Mesendoderm (in vitro differentiated cells): ENCODE measurements at regions not wholly inside any gene's neighbourhood (a gene's known extent, or its start where the extent isn't known, plus 50 kb on each side); places are given as distances from the start of the nearest gene placed in this dataset.
"Not testable (repeated sequence)": the region's sequence is repeated elsewhere in the genome, so short reads cannot be mapped to it uniquely, and the experiment has no call there.

Experiments
- DNase-seq: peaks from one replicate; pipeline ENCODE4 v3.0.0; 2013
- H2AK5ac ChIP-seq: 2 replicates; pipeline ENCODE4 v1.6.1; 2013; ENCODE audit warnings: low read length, inconsistent platforms
- H2BK120ac ChIP-seq: 2 replicates; pipeline ENCODE4 v1.6.1; 2013; ENCODE audit warnings: low read depth, mild to moderate bottlenecking, low read length, moderate library complexity, mixed read lengths
- H2BK15ac ChIP-seq: replicated peaks from 2 replicates; pipeline ENCODE4 v1.6.1; 2013; ENCODE audit warnings: low read depth, mild to moderate bottlenecking, moderate library complexity
- H2BK5ac ChIP-seq: 2 replicates; pipeline ENCODE4 v1.6.1; 2013; ENCODE audit warnings: low read length, inconsistent platforms
- H3K18ac ChIP-seq: 2 replicates; pipeline ENCODE4 v1.6.1; 2013; ENCODE audit warnings: mild to moderate bottlenecking, low read length, mixed read lengths
- H3K23ac ChIP-seq: one replicate; pipeline ENCODE4 v1.6.1; 2013; ENCODE audit warnings: low read length
- H3K27ac ChIP-seq: 2 replicates; pipeline ENCODE4 v1.5.1; 2013; ENCODE audit warnings: low read depth, mild to moderate bottlenecking, inconsistent platforms, low read length, moderate library complexity
- H3K27me3 ChIP-seq: 2 replicates; pipeline ENCODE4 v1.6.1; 2013; ENCODE audit warnings: low read length, control low read depth, mild to moderate bottlenecking, inconsistent platforms; ENCODE audit not compliant: insufficient read depth, poor library complexity
- H3K36me3 ChIP-seq: 2 replicates; pipeline ENCODE4 v1.6.1; 2013; ENCODE audit warnings: low read length, inconsistent platforms; ENCODE audit not compliant: control insufficient read depth, insufficient read depth
- H3K4ac ChIP-seq: one replicate; pipeline ENCODE4 v1.6.1; 2013; ENCODE audit warnings: low read depth, mild to moderate bottlenecking, low read length, moderate library complexity
- H3K4me1 ChIP-seq: 2 replicates; pipeline ENCODE4 v1.6.1; 2013; ENCODE audit warnings: low read depth, low read length, inconsistent platforms; ENCODE audit not compliant: control insufficient read depth
- H3K4me2 ChIP-seq: 2 replicates; pipeline ENCODE4 v1.6.1; 2013; ENCODE audit warnings: low read length
- H3K4me3 ChIP-seq: 2 replicates; pipeline ENCODE4 v1.5.1; 2013; ENCODE audit warnings: mild to moderate bottlenecking, low read length
- H3K56ac ChIP-seq: one replicate; pipeline ENCODE4 v1.6.1; 2013; ENCODE audit warnings: low read length
- H3K79me1 ChIP-seq: 2 replicates; pipeline ENCODE4 v1.6.1; 2013; ENCODE audit warnings: low read length, inconsistent platforms
- H3K79me2 ChIP-seq: 2 replicates; pipeline ENCODE4 v1.6.1; 2013; ENCODE audit warnings: mild to moderate bottlenecking, low read length; ENCODE audit not compliant: control insufficient read depth, insufficient read depth
- H3K9ac ChIP-seq: 2 replicates; pipeline ENCODE4 v1.6.1; 2013; ENCODE audit warnings: low read length, inconsistent platforms
- H4K5ac ChIP-seq: one replicate; pipeline ENCODE4 v1.6.1; 2013; ENCODE audit warnings: low read length
- H4K8ac ChIP-seq: one replicate; pipeline ENCODE4 v1.6.1; 2013; ENCODE audit warnings: low read depth, mild to moderate bottlenecking, control low read depth, low read length, moderate library complexity
- WGBS: extraction: QIAGEN DNeasy Blood & Tissue Kit; methylation state at CpG from one replicate; pipeline ENCODE4 v1.1.7; 2013; ENCODE audit warnings: low lambda C conversion rate, missing lambda C conversion rate; ENCODE audit not compliant: insufficient coverage; ENCODE audit errors: extremely low coverage; 5-methylcytosine and 5-hydroxymethylcytosine counted together

DNA sequence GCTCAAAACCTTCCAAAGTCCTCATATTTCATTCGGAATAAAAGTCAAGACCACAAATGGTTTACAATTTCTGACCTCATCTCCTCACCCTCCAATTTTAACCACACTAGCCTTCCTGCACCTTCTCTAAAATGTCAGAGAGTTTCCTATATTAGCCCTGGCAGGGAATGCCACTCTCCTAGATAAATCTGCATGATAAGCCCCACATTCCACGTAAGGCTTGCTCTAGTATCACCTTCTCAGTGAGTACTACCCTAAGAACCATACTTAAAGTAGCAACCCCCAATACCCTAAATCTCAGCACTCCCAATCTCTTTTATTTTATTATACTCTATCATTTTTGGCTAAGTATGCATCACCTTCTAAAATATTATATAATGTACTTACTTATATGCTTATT lies 100.5 kb upstream of the SLITRK5 start:
- Histone ChIP-seq H3K79me2 (no peaks in the 10 kb centered on the region), H3K4ac (no peak overlapping the region), H3K27me3 (no peaks in the 10 kb centered on the region), H3K4me2 (no peak overlapping the region), H4K8ac (no peak overlapping the region), H3K4me3 (no peak overlapping the region), H3K4me1 (no peaks in the 10 kb centered on the region), H3K27ac (no peak overlapping the region), H2BK120ac (no peak overlapping the region), H4K5ac (no peak overlapping the region), H3K79me1 (no peaks in the 10 kb centered on the region), H3K9ac (no peak overlapping the region), H3K18ac (no peak overlapping the region), H3K36me3 (no peaks in the 10 kb centered on the region), H2AK5ac (no peak overlapping the region), H2BK5ac (no peak overlapping the region), H3K56ac (no peak overlapping the region), H3K23ac (no peak overlapping the region), H2BK15ac (no peak overlapping the region)
- no CpG with 5 or more reads among the region's 2 CpGs for WGBS
- peak; percentile 10 for DNase-seq

- H3K27ac ChIP-seq, result no peak overlapping the region
These were observed 88.8 kb upstream of the SLITRK5 start for GRCh38 chr13:87582399-87582798.

GRCh38 chr13:87590518-87590917 lies 80.7 kb upstream of the SLITRK5 start:
- Histone ChIP-seq H2BK5ac (no peak overlapping the region), H3K9ac (no peak overlapping the region), H4K8ac (no peak overlapping the region), H3K56ac (no peak overlapping the region), H2AK5ac (no peak overlapping the region), H3K27ac (no peak overlapping the region), H3K79me2 (no peaks in the 10 kb centered on the region), H3K79me1 (no peaks in the 10 kb centered on the region), H3K4ac (no peak overlapping the region), H2BK120ac (no peak overlapping the region), H4K5ac (no peak overlapping the region), H3K27me3 (no peaks in the 10 kb centered on the region), H3K4me2 (no peak overlapping the region), H3K4me3 (no peak overlapping the region), H3K4me1 (no peaks in the 10 kb centered on the region), H3K23ac (no peak overlapping the region), H2BK15ac (no peak overlapping the region), H3K36me3 (no peaks in the 10 kb centered on the region), H3K18ac (no peak overlapping the region)
- WGBS, result no CpG with 5 or more reads among the region's 1 CpG
- DNase-seq, result no peak

More at GRCh38 chr13:87582399-87582798, 88.8 kb upstream of the SLITRK5 start:
- H2AK5ac ChIP-seq, result no peak overlapping the region
- no peak overlapping the region for H4K5ac ChIP-seq
- H3K4me1 ChIP-seq, result no peaks in the 10 kb centered on the region
- DNase-seq, result no peak
- no peak overlapping the region for H4K8ac ChIP-seq
- H3K79me2 ChIP-seq, result no peaks in the 10 kb centered on the region
- no peak overlapping the region for H2BK15ac ChIP-seq
- H3K23ac ChIP-seq, result no peak overlapping the region
- H3K36me3 ChIP-seq, result no peaks in the 10 kb centered on the region
- H2BK120ac ChIP-seq, result no peak overlapping the region
- H3K9ac ChIP-seq, result no peak overlapping the region
- no peaks in the 10 kb centered on the region for H3K27me3 ChIP-seq
- no peak overlapping the region for H3K4me2 ChIP-seq
- H3K4ac ChIP-seq, result no peak overlapping the region
- no peak overlapping the region for H3K4me3 ChIP-seq
- H3K79me1 ChIP-seq, result no peaks in the 10 kb centered on the region
- no peak overlapping the region for H2BK5ac ChIP-seq
- H3K56ac ChIP-seq, result no peak overlapping the region
- no peak overlapping the region for H3K18ac ChIP-seq

GRCh38 chr13:87604437-87604836 lies 66.7 kb upstream of the SLITRK5 start:
- not testable (repeated sequence) for H3K4me2 ChIP-seq, H3K27me3 ChIP-seq, H3K4me1 ChIP-seq, H2BK120ac ChIP-seq, H2BK5ac ChIP-seq, H3K56ac ChIP-seq, H3K27ac ChIP-seq, H3K36me3 ChIP-seq, DNase-seq, H3K79me1 ChIP-seq, H3K4ac ChIP-seq, H3K4me3 ChIP-seq, H3K18ac ChIP-seq, H2AK5ac ChIP-seq, H2BK15ac ChIP-seq, H3K79me2 ChIP-seq, H3K9ac ChIP-seq, H4K8ac ChIP-seq, H4K5ac ChIP-seq, H3K23ac ChIP-seq
- no CpG with 5 or more reads among the region's 2 CpGs for WGBS

DNA sequence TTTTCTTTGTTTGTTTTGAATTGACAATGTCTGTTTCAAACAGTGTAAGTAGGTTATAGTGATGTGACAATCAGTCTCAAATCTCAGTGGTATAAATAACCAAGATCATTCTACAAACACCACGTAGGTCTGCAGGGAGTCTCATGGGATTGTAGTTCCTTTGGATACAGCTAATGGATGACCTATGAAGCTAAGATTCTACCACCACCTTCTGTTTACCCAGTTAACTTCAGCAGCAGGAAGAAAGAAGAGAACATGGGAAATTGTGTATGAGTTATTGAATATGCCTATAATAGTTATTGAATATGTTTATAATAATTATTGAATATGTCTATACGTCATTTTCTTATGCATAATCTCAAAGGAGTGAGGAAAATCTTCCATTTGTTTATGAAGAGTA lies 63.9 kb upstream of the SLITRK5 start:
- DNase-seq, result no peak
- Histone ChIP-seq H3K79me1 (no peaks in the 10 kb centered on the region), H3K36me3 (no peaks in the 10 kb centered on the region), H4K5ac (no peak overlapping the region), H3K4ac (no peak overlapping the region), H4K8ac (no peak overlapping the region), H3K4me1 (no peaks in the 10 kb centered on the region), H3K27me3 (no peaks in the 10 kb centered on the region), H3K4me2 (no peak overlapping the region), H3K18ac (no peak overlapping the region), H3K56ac (no peak overlapping the region), H2BK120ac (no peak overlapping the region), H2BK15ac (no peak overlapping the region), H3K23ac (no peak overlapping the region), H3K4me3 (no peak overlapping the region), H3K27ac (no peak overlapping the region), H3K9ac (no peak overlapping the region), H2AK5ac (no peak overlapping the region), H3K79me2 (no peaks in the 10 kb centered on the region), H2BK5ac (no peak overlapping the region)
- WGBS, result 100% methylated on average over 1 of the region's 2 CpGs

- H2BK120ac ChIP-seq, result no peak overlapping the region
- H3K27ac ChIP-seq, result no peak overlapping the region
- H3K18ac ChIP-seq, result no peak overlapping the region
- no peak overlapping the region for H2BK15ac ChIP-seq
- no peaks in the 10 kb centered on the region for H3K79me1 ChIP-seq
- H3K23ac ChIP-seq, result no peak overlapping the region
- no peak overlapping the region for H4K8ac ChIP-seq
- WGBS, result no CpG with 5 or more reads among the region's 2 CpGs
- no peaks in the 10 kb centered on the region for H3K27me3 ChIP-seq
- no peaks in the 10 kb centered on the region for H3K4me1 ChIP-seq
- no peaks in the 10 kb centered on the region for H3K36me3 ChIP-seq
- no peak overlapping the region for H2BK5ac ChIP-seq
- no peak for DNase-seq
- H3K79me2 ChIP-seq, result no peaks in the 10 kb centered on the region
- no peak overlapping the region for H3K4me2 ChIP-seq
- H3K56ac ChIP-seq, result no peak overlapping the region
- no peak overlapping the region for H3K4me3 ChIP-seq
- no peak overlapping the region for H3K4ac ChIP-seq
- H2AK5ac ChIP-seq, result no peak overlapping the region
- no peak overlapping the region for H3K9ac ChIP-seq
- H4K5ac ChIP-seq, result no peak overlapping the region
These were observed 56.9 kb upstream of the SLITRK5 start for GRCh38 chr13:87614276-87614675.
